K562 (cell line): ENCODE measurements at regions not wholly inside any gene's neighbourhood (a gene's known extent, or its start where the extent isn't known, plus 50 kb on each side); places are given as distances from the start of the nearest gene placed in this dataset.
"Not testable (repeated sequence)": the region's sequence is repeated elsewhere in the genome, so short reads cannot be mapped to it uniquely, and the experiment has no call there.

Experiments used
- ATAC-seq: fragments of 200-7000 bp; cut with Tn5 transposase; 3 replicates; pipeline ENCODE4 v1.9.1; 2020; ENCODE audit warnings: moderate library complexity
- BruUV-seq: library from RNA; stranded (reverse); fragments of 400-500 nt; replicated peaks from 2 replicates; lab custom pipeline; 2021; lab: Mats Ljungman, UMichigan
- CTCF ChIA-PET: fragments of 300-600 bp; formaldehyde crosslinking; extraction: SDS; loops from one replicate; lab custom pipeline; 2021; ENCODE audit warnings: low intra/inter-chr PET ratio; lab: Yijun Ruan, JAX
- POLR2A ChIA-PET: fragments of 300-600, 350-650 bp; sonication (Branson Sonifier 250); formaldehyde crosslinking; extraction: SDS; loops from one replicate; lab custom pipeline; 2021; ENCODE audit warnings: antibody characterized with exemption, inconsistent platforms; lab: Yijun Ruan, JAX
- DNase-seq, 4 experiments: peaks; one replicate each; pipeline versions ENCODE4 v3.0.0 to v3.0.0-alpha.2; 2011 to 2018; ENCODE audit warnings: low spot score in 3 of 4, mixed read lengths in 3 of 4; ENCODE audit errors: extremely low read depth in 1 of 4
- FAIRE-seq: peaks from 2 replicates; lab custom pipeline; 2011; peaks lifted over from hg19 to GRCh38; lab: Jason Lieb, UNC
- H2AFZ ChIP-seq: 2 replicates; pipeline ENCODE4 v1.6.0; 2011; ENCODE audit warnings: low read depth, low read length, control low read depth, inconsistent platforms
- H3K27ac ChIP-seq: fragments of 200-600 bp; 3 replicates; pipeline ENCODE4 v1.8.0; 2011; ENCODE audit warnings: low read depth, mild to moderate bottlenecking, control low read depth, inconsistent platforms, low read length, moderate library complexity, mixed read lengths; ENCODE audit errors: extremely low read depth
- H3K27me3 ChIP-seq, 2 experiments: fragments of 300-600 bp in 1 of 2; 2 replicates in 1 of 2; 3 replicates in 1 of 2; pipeline versions ENCODE4 v1.6.0 to v1.8.0; 2011; ENCODE audit warnings: inconsistent platforms in 2 of 2, low read length in 2 of 2, mild to moderate bottlenecking in 1 of 2, mixed read lengths in 1 of 2, moderate library complexity in 1 of 2; ENCODE audit not compliant: control insufficient read depth in 2 of 2, insufficient read depth in 2 of 2
- H3K36me3 ChIP-seq: fragments of 300-600 bp; 3 replicates; pipeline ENCODE4 v1.8.0; 2011; ENCODE audit warnings: mild to moderate bottlenecking, low read length, inconsistent platforms; ENCODE audit not compliant: control insufficient read depth, insufficient read depth
- H3K4me1 ChIP-seq, 2 experiments: fragments of 200-600 bp in 1 of 2; replicated peaks in 1 of 2; 2 replicates in 1 of 2; 3 replicates in 1 of 2; pipeline versions ENCODE4 v1.5.1 to v1.8.0; 2011; ENCODE audit warnings: inconsistent platforms in 2 of 2, low read length in 2 of 2, mild to moderate bottlenecking in 1 of 2, mixed read lengths in 1 of 2, moderate library complexity in 1 of 2; ENCODE audit not compliant: control insufficient read depth in 2 of 2, insufficient read depth in 2 of 2
- H3K4me2 ChIP-seq: 2 replicates; pipeline ENCODE4 v1.6.1; 2011; ENCODE audit warnings: low read length, control low read depth, inconsistent platforms, mixed read lengths; ENCODE audit not compliant: insufficient read depth
- H3K4me3 ChIP-seq: fragments of 200-600 bp; sonication (generic), shearing (Covaris generic); 2 replicates; pipeline ENCODE4 v1.5.1; 2016; ENCODE audit warnings: control low read depth, inconsistent platforms
- H3K79me2 ChIP-seq: fragments of 200-600 bp; 3 replicates; pipeline ENCODE4 v1.8.0; 2011; ENCODE audit warnings: low read length, inconsistent platforms; ENCODE audit not compliant: control insufficient read depth, insufficient read depth
- H3K9ac ChIP-seq, 2 experiments: 2 replicates each; pipeline versions ENCODE4 v1.6.0 to v1.6.1; 2011; ENCODE audit warnings: low read depth in 2 of 2, low read length in 2 of 2, control low read depth in 1 of 2, inconsistent platforms in 1 of 2, mild to moderate bottlenecking in 1 of 2, mixed read lengths in 1 of 2; ENCODE audit not compliant: insufficient read depth in 1 of 2
- H3K9me1 ChIP-seq: one replicate; pipeline ENCODE4 v1.6.0; 2011; ENCODE audit warnings: inconsistent platforms, mild to moderate bottlenecking, low read length, moderate library complexity; ENCODE audit not compliant: control insufficient read depth, insufficient read depth
- H3K9me3 ChIP-seq: replicated peaks from 2 replicates; pipeline ENCODE4 v1.5.1; 2011; ENCODE audit warnings: low read depth, low read length, inconsistent platforms; ENCODE audit not compliant: control insufficient read depth, insufficient read depth
- H4K20me1 ChIP-seq: replicated peaks from 2 replicates; pipeline ENCODE4 v1.6.1; 2011; ENCODE audit warnings: low read length, inconsistent platforms, mixed read lengths; ENCODE audit not compliant: control insufficient read depth, insufficient read depth
- ARID1B ChIP-seq: fragments of 450-650 bp; IDR thresholded peaks from 2 replicates; pipeline ENCODE4 v1.6.1; 2016; ENCODE audit warnings: antibody characterized with exemption, mild to moderate bottlenecking, inconsistent platforms
- CBFA2T2 ChIP-seq: fragments of 450-650 bp; conservative IDR thresholded peaks from 2 replicates; pipeline ENCODE4 v1.6.1; 2017; ENCODE audit warnings: mild to moderate bottlenecking
- CBFA2T3 ChIP-seq: fragments of 450-650 bp; IDR thresholded peaks from 2 replicates; pipeline ENCODE4 v1.6.1; 2017
- DPF2 ChIP-seq: fragments of 450-650 bp; IDR thresholded peaks from 2 replicates; pipeline ENCODE4 v1.6.1; 2016
- EP300 ChIP-seq: IDR thresholded peaks from 2 replicates; pipeline ENCODE4 v1.6.1; 2012; ENCODE audit warnings: low read length, improper control_type of control experiment
- FOXM1 ChIP-seq, 2 experiments: fragments of 450-650 bp in 1 of 2; sonication (generic) in 1 of 2; formaldehyde crosslinking in 1 of 2; IDR thresholded peaks; 2 replicates each; pipeline versions ENCODE4 v1.6.1 to v1.9.0; 2017 to 2022; ENCODE audit warnings: low read depth in 2 of 2, mild to moderate bottlenecking in 2 of 2, missing genetic modification reagents in 1 of 2, moderate library complexity in 1 of 2
- KDM1A ChIP-seq, 2 experiments: fragments of 450-650 bp; IDR thresholded peaks; 2 replicates each; pipeline ENCODE4 v1.6.1; 2016; ENCODE audit warnings: mild to moderate bottlenecking in 2 of 2
- MTA2 ChIP-seq: fragments of 450-650 bp; IDR thresholded peaks from 2 replicates; pipeline ENCODE4 v1.6.1; 2016; ENCODE audit warnings: low read depth
- NCOR1 ChIP-seq: fragments of 450-650 bp; IDR thresholded peaks from 2 replicates; pipeline ENCODE4 v1.6.1; 2016; ENCODE audit warnings: mild to moderate bottlenecking, moderate library complexity
- SMARCA4 ChIP-seq: fragments of 450-650 bp; IDR thresholded peaks from 2 replicates; pipeline ENCODE4 v1.6.1; 2016
- SMARCE1 ChIP-seq: fragments of 450-650 bp; IDR thresholded peaks from 2 replicates; pipeline ENCODE4 v1.7.1; 2016; ENCODE audit warnings: mild to moderate bottlenecking
- SOX6 ChIP-seq: fragments of 450-650 bp; IDR thresholded peaks from 2 replicates; pipeline ENCODE4 v1.6.1; 2014; ENCODE audit warnings: mild to moderate bottlenecking
- TAL1 ChIP-seq: fragments of 450-650 bp; IDR thresholded peaks from 2 replicates; pipeline ENCODE4 v1.6.1; 2016; ENCODE audit warnings: mild to moderate bottlenecking
- TCF3 ChIP-seq: sonication (generic); formaldehyde crosslinking; IDR thresholded peaks from 2 replicates; pipeline ENCODE4 v1.4.0; 2020; ENCODE audit warnings: mild to moderate bottlenecking, missing genetic modification reagents
- TEAD4 ChIP-seq, 2 experiments: sonication (generic) in 1 of 2; formaldehyde crosslinking in 1 of 2; IDR thresholded peaks; 2 replicates each; pipeline versions ENCODE4 v1.6.1 to v1.8.0; 2012 to 2022; ENCODE audit warnings: borderline replicate concordance in 1 of 2, inconsistent platforms in 1 of 2, low read length in 1 of 2, mild to moderate bottlenecking in 1 of 2, missing genetic modification reagents in 1 of 2
- WGBS: fragments of 100-300 bp; shearing (Covaris generic); methylation state at CpG from one replicate; pipeline ENCODE4 v1.1.6; 2016; ENCODE audit warnings: low coverage, mixed read lengths; ENCODE audit not compliant: insufficient coverage; ENCODE audit errors: missing lambda C conversion rate; 5-methylcytosine and 5-hydroxymethylcytosine counted together
- in situ Hi-C: fragments of 300-500 bp; cut with MboI; formaldehyde crosslinking; loops from 4 replicates; pipeline ENCODE4 v1.15.0; 2018; ENCODE audit warnings: inconsistent platforms, mixed read lengths
- intact Hi-C: fragments of 100-400 bp; cut with micrococcal nuclease; formaldehyde crosslinking; loops from 2 replicates; pipeline ENCODE4 v1.14.2; 2022
- TF ChIP-seq, protein P1 (sequence below): sonication (generic); IDR thresholded peaks from 2 replicates; pipeline ENCODE4 v1.6.1; 2016

GRCh38 chr14:100009802-100010201 lies 55.4 kb upstream of the EVL start:
- intact Hi-C loops; BruUV-seq; H3K9me3 ChIP-seq; in situ Hi-C loops; H3K9ac ChIP-seq; H3K36me3 ChIP-seq; CTCF ChIA-PET; H3K4me3 ChIP-seq; H2AFZ ChIP-seq; H3K4me2 ChIP-seq; H3K9me1 ChIP-seq; ATAC-seq; H3K27me3 ChIP-seq; H4K20me1 ChIP-seq; TF ChIP-seq FOXM1 (CRISPR knock-in tag; IDR thresholded peaks at IDR 0.05; ENCODE audit: low read depth); TEAD4 (CRISPR knock-in tag; IDR thresholded peaks at IDR 0.05; ENCODE audit: borderline replicate concordance): not testable (repeated sequence)
- peak in 1 of 4 experiments; percentile 38 for DNase-seq
- WGBS: 0% methylated on average over 2 of the region's 2 CpGs
- Histone ChIP-seq H3K79me2 (peaks cover 18% of the 10 kb centered on the region; the same call in 2 of the 3 replicates), H3K4me1 (peaks cover 6 to 33% of the 10 kb centered on the region in 2 experiments; a peak in 4 of 5 replicates), H3K27ac (peak overlapping the region; percentile 36; the same call in 1 of the 3 replicates)
- POLR2A ChIA-PET: interaction anchor here (0.7 kb wide), 1 partner anchor 231 kb away, joined by 3 read pairs; no protein-coding TSS in a partner anchor
- peak; percentile 15 for FAIRE-seq
- TF ChIP-seq KDM1A (IDR thresholded peaks at IDR 0.05) (peak; percentile 19 to 30; a peak in 1 of 4 replicates), MTA2 (peak; percentile 31; the same call in 1 of the 2 replicates), EP300 (peak; percentile 52; the same call in 1 of the 2 replicates), NCOR1 (peak; percentile 66), ARID1B (peak; percentile 87), FOXM1 (IDR thresholded peaks at IDR 0.05; ENCODE audit: low read depth) (peak; percentile 49), SMARCA4 (peak; percentile 84), SOX6 (peak; percentile 84), TCF3 (CRISPR knock-in tag) (peak; percentile 76), SMARCE1 (peak; percentile 37; the same call in 1 of the 2 replicates), CBFA2T2 (peak; percentile 76), TAL1 (peak; percentile 74), CBFA2T3 (peak; percentile 88), TEAD4 (IDR thresholded peaks at IDR 0.05; ENCODE audit: low read length) (peak; percentile 66), DPF2 (peak; percentile 67)
- TF ChIP-seq, protein P1, sequence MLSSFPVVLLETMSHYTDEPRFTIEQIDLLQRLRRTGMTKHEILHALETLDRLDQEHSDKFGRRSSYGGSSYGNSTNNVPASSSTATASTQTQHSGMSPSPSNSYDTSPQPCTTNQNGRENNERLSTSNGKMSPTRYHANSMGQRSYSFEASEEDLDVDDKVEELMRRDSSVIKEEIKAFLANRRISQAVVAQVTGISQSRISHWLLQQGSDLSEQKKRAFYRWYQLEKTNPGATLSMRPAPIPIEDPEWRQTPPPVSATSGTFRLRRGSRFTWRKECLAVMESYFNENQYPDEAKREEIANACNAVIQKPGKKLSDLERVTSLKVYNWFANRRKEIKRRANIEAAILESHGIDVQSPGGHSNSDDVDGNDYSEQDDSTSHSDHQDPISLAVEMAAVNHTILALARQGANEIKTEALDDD: peak; percentile 62; the same call in 1 of the 2 replicates
